GM20000 (cell line): ENCODE measurements at regions not wholly inside any gene's neighbourhood (a gene's known extent, or its start where the extent isn't known, plus 50 kb on each side); places are given as distances from the start of the nearest gene placed in this dataset.

Source experiments
- DNase-seq: peaks from one replicate; pipeline ENCODE4 v3.0.0; 2012; ENCODE audit warnings: low spot score
- CTCF ChIP-seq: IDR thresholded peaks from 2 replicates; pipeline ENCODE4 v1.5.1; 2012; ENCODE audit warnings: mild to moderate bottlenecking, control low read depth; ENCODE audit errors: extremely low read depth, missing control alignments

GRCh38 chr4:79236785-79237184, 89.1 kb downstream of the NAA11 start:
- TF ChIP-seq CTCF = no peak
- DNase-seq = no peak

GRCh38 chr4:79235095-79235494, 90.8 kb downstream of the NAA11 start:
- no peak for TF ChIP-seq CTCF
- DNase-seq = no peak

GRCh38 chr4:79233820-79234219, 92.0 kb downstream of the NAA11 start:
- no peak for DNase-seq
- no peak for TF ChIP-seq CTCF

- TF ChIP-seq CTCF = no peak
- no peak for DNase-seq
These were observed 93.3 kb downstream of the NAA11 start for GRCh38 chr4:79232540-79232939.

GRCh38 chr4:79227860-79228259, 98.0 kb downstream of the NAA11 start:
- TF ChIP-seq CTCF = no peak
- no peak for DNase-seq

GRCh38 chr4:79225360-79225759, 100.5 kb downstream of the NAA11 start:
- DNase-seq = no peak
- TF ChIP-seq CTCF = no peak

- no peak for DNase-seq
- TF ChIP-seq CTCF = no peak
These were observed 101.1 kb downstream of the NAA11 start for GRCh38 chr4:79224777-79225104.
